HepG2 (cell line): ENCODE measurements at regions not wholly inside any gene's neighbourhood (a gene's known extent, or its start where the extent isn't known, plus 50 kb on each side); places are given as distances from the start of the nearest gene placed in this dataset.

Experiments
- ATAC-seq: fragments of 200-7000 bp; cut with Tn5 transposase; 3 replicates; pipeline ENCODE4 v1.9.1; 2020; ENCODE audit warnings: mild to moderate bottlenecking, moderate library complexity
- BruUV-seq: library from RNA; stranded (reverse); fragments of 400-500 nt; replicated peaks from 2 replicates; lab custom pipeline; 2021; lab: Mats Ljungman, UMichigan
- CTCF ChIA-PET: fragments of 300-600 bp; formaldehyde crosslinking; extraction: SDS; loops from one replicate; lab custom pipeline; 2021; ENCODE audit warnings: low total read pairs, inconsistent platforms, low intra/inter-chr PET ratio; lab: Yijun Ruan, JAX
- POLR2A ChIA-PET: fragments of 350-600 bp; sonication (Branson Sonifier 250); formaldehyde crosslinking; loops from one replicate; lab custom pipeline; 2020; ENCODE audit warnings: antibody characterized with exemption, inconsistent platforms; lab: Yijun Ruan, JAX
- DNase-seq: peaks from one replicate; pipeline ENCODE4 v3.0.0-alpha.2; 2015; ENCODE audit warnings: low spot score
- FAIRE-seq: peaks from 3 replicates; lab custom pipeline; 2011; peaks lifted over from hg19 to GRCh38; lab: Jason Lieb, UNC
- H2AFZ ChIP-seq: one replicate; pipeline ENCODE4 v1.6.1; 2011; ENCODE audit warnings: low read length, inconsistent platforms
- H3K27ac ChIP-seq: fragments of 300-600 bp; 3 replicates; pipeline ENCODE4 v1.8.0; 2011; ENCODE audit warnings: mixed run types, mild to moderate bottlenecking, mixed read lengths, low read length, inconsistent platforms; ENCODE audit not compliant: insufficient read depth; ENCODE audit errors: extremely low read length
- H3K27me3 ChIP-seq, 2 experiments: fragments of 200-600 bp in 1 of 2; 2 replicates in 1 of 2; 3 replicates in 1 of 2; pipeline versions ENCODE4 v1.6.0 to v1.8.0; 2011; ENCODE audit warnings: low read length in 2 of 2, mild to moderate bottlenecking in 2 of 2, moderate library complexity in 2 of 2, inconsistent platforms in 1 of 2; ENCODE audit not compliant: insufficient read depth in 2 of 2, control insufficient read depth in 1 of 2
- H3K36me3 ChIP-seq, 2 experiments: fragments of 200-600 bp in 1 of 2; replicated peaks in 1 of 2; 2 replicates in 1 of 2; 3 replicates in 1 of 2; pipeline versions ENCODE4 v1.5.1 to v1.8.0; 2011; ENCODE audit warnings: low read length in 2 of 2, inconsistent platforms in 1 of 2; ENCODE audit not compliant: insufficient read depth in 2 of 2, control insufficient read depth in 1 of 2
- H3K4me1 ChIP-seq: 2 replicates; pipeline ENCODE4 v1.5.1; 2012; ENCODE audit warnings: low read length, inconsistent platforms; ENCODE audit not compliant: insufficient read depth
- H3K4me2 ChIP-seq: 2 replicates; pipeline ENCODE4 v1.6.0; 2011; ENCODE audit warnings: low read depth, low read length, inconsistent platforms
- H3K4me3 ChIP-seq, 3 experiments: fragments of 200-600 bp in 1 of 3; sonication (generic), shearing (Covaris generic) in 1 of 3; replicated peaks in 1 of 3; 2 replicates each; pipeline ENCODE4 v1.5.1; 2011 to 2016; ENCODE audit warnings: low read length in 3 of 3, inconsistent platforms in 2 of 3, low read depth in 2 of 3, mild to moderate bottlenecking in 2 of 3, control low read depth in 1 of 3, mixed read lengths in 1 of 3; ENCODE audit not compliant: insufficient read depth in 1 of 3
- H3K79me2 ChIP-seq: one replicate; pipeline ENCODE4 v1.6.1; 2011; ENCODE audit warnings: low read length, inconsistent platforms; ENCODE audit not compliant: insufficient read depth
- H3K9ac ChIP-seq: 2 replicates; pipeline ENCODE4 v1.6.0; 2011; ENCODE audit warnings: mild to moderate bottlenecking, low read depth, low read length, inconsistent platforms; ENCODE audit not compliant: insufficient read depth
- H3K9me3 ChIP-seq: 2 replicates; pipeline ENCODE4 v1.5.1; 2012; ENCODE audit warnings: mild to moderate bottlenecking, low read length
- H4K20me1 ChIP-seq: 2 replicates; pipeline ENCODE4 v1.6.0; 2011; ENCODE audit warnings: inconsistent platforms, mild to moderate bottlenecking, low read length, moderate library complexity; ENCODE audit not compliant: insufficient read depth
- CREB1 ChIP-seq, 2 experiments: fragments of 450-650 bp in 1 of 2; IDR thresholded peaks; 2 replicates each; pipeline ENCODE4 v1.6.1; 2016 to 2017; ENCODE audit warnings: control low read depth in 1 of 2, mild to moderate bottlenecking in 1 of 2, missing compliant biosample characterization in 1 of 2, missing genetic modification characterization in 1 of 2
- MEF2D ChIP-seq: sonication (generic); formaldehyde crosslinking; IDR thresholded peaks from 2 replicates; pipeline ENCODE4 v1.5.1; 2020; ENCODE audit warnings: mild to moderate bottlenecking, missing genetic modification reagents
- RFX1 ChIP-seq: fragments of 450-650 bp; IDR thresholded peaks from 2 replicates; pipeline ENCODE4 v1.6.1; 2017
- SMARCC2 ChIP-seq: fragments of 450-650 bp; IDR thresholded peaks from 2 replicates; pipeline ENCODE4 v1.6.1; 2017; ENCODE audit warnings: antibody characterized with exemption, mild to moderate bottlenecking
- SP4 ChIP-seq: sonication (generic); formaldehyde crosslinking; IDR thresholded peaks from 2 replicates; pipeline ENCODE4 v1.8.1; 2023; ENCODE audit warnings: mild to moderate bottlenecking, missing genetic modification reagents
- ZBTB7A ChIP-seq: sonication (generic); formaldehyde crosslinking; IDR thresholded peaks from 2 replicates; pipeline ENCODE4 v1.8.0; 2022; ENCODE audit warnings: mild to moderate bottlenecking, missing genetic modification reagents
- ZNF232 ChIP-seq: sonication (generic); formaldehyde crosslinking; IDR thresholded peaks from 2 replicates; pipeline ENCODE4 v1.4.0; 2020; ENCODE audit warnings: missing genetic modification reagents, borderline replicate concordance
- ZNF597 ChIP-seq: sonication (generic); formaldehyde crosslinking; IDR thresholded peaks from 2 replicates; pipeline ENCODE4 v1.5.0; 2020; ENCODE audit warnings: missing genetic modification reagents
- ZNF878 ChIP-seq: sonication (generic); formaldehyde crosslinking; IDR thresholded peaks from 2 replicates; pipeline ENCODE4 v1.8.1; 2023; ENCODE audit warnings: mild to moderate bottlenecking, missing genetic modification reagents, moderate library complexity
- ZSCAN25 ChIP-seq: sonication (generic); formaldehyde crosslinking; IDR thresholded peaks from 2 replicates; pipeline ENCODE4 v1.8.0; 2022; ENCODE audit warnings: mild to moderate bottlenecking, missing genetic modification reagents
- ZSCAN5A ChIP-seq: sonication (generic); formaldehyde crosslinking; IDR thresholded peaks from 2 replicates; pipeline ENCODE4 v1.8.0; 2022; ENCODE audit warnings: mild to moderate bottlenecking, missing genetic modification reagents, borderline replicate concordance
- WGBS: methylation state at CpG from one replicate; pipeline ENCODE4 v1.1.6; 2017; ENCODE audit warnings: low lambda C conversion rate; 5-methylcytosine and 5-hydroxymethylcytosine counted together
- in situ Hi-C: cut with HindIII; loops from 2 replicates; pipeline ENCODE4 v1.10.0; 2017; ENCODE audit warnings: low pct_unique_long_range_greater_than_20kb; ENCODE audit not compliant: extremely low pct_ligation_motif_present
- intact Hi-C: fragments of 100-400 bp; cut with micrococcal nuclease; formaldehyde crosslinking; loops from one replicate; pipeline ENCODE4 v1.10.0; 2022; ENCODE audit not compliant: unreplicated experiment

- Histone ChIP-seq H2AFZ (no peak overlapping the region), H3K4me2 (no peak overlapping the region), H3K9me3 (no peaks in the 10 kb centered on the region), H3K36me3 (no peaks in the 10 kb centered on the region), H3K4me3 (no peak overlapping the region), H3K79me2 (no peaks in the 10 kb centered on the region), H3K9ac (no peak overlapping the region), H3K4me1 (no peaks in the 10 kb centered on the region), H3K27me3 (no peaks in the 10 kb centered on the region)
- CTCF ChIA-PET = no interaction called here
- BruUV-seq = no TSS peak
- intact Hi-C loops = no loop called here
- in situ Hi-C loops = no loop called here
- no peak for FAIRE-seq
- WGBS = 0% methylated on average over 3 of the region's 3 CpGs
- DNase-seq = no peak
- no peak for ATAC-seq
- POLR2A ChIA-PET = no interaction called here
- no peak for TF ChIP-seq ZNF878 (CRISPR knock-in tag)
- TF ChIP-seq CREB1 (IDR thresholded peaks at IDR 0.05) = peak; percentile 55
- TF ChIP-seq CREB1 (CRISPR knock-in tag; IDR thresholded peaks at IDR 0.05) = no peak
- TF ChIP-seq, all 625 proteins: peak for 1
- no peaks in the 10 kb centered on the region for H4K20me1 ChIP-seq
- H3K27ac ChIP-seq = no peak overlapping the region
Measured at GRCh38 chr7:3119963-3120362, 76.3 kb upstream of the CARD11 start.

GRCh38 chr7:3120513-3120912 lies 76.8 kb upstream of the CARD11 start:
- ChIA-PET CTCF (no interaction called here), POLR2A (no interaction called here)
- intact Hi-C loops = no loop called here
- no peak for DNase-seq
- Histone ChIP-seq H3K27ac (no peak overlapping the region), H3K4me1 (no peaks in the 10 kb centered on the region), H3K9ac (no peak overlapping the region), H3K27me3 (no peaks in the 10 kb centered on the region), H3K9me3 (no peaks in the 10 kb centered on the region), H3K4me3 (no peak overlapping the region), H3K4me2 (no peak overlapping the region), H2AFZ (no peak overlapping the region), H4K20me1 (no peaks in the 10 kb centered on the region), H3K79me2 (no peaks in the 10 kb centered on the region), H3K36me3 (no peaks in the 10 kb centered on the region)
- 26% methylated on average over 3 of the region's 3 CpGs for WGBS
- TF ChIP-seq SP4 (CRISPR knock-in tag) (no peak), RFX1 (no peak), MEF2D (CRISPR knock-in tag) (no peak), ZSCAN5A (no peak), ZBTB7A (CRISPR knock-in tag) (no peak), ZNF597 (CRISPR knock-in tag) (no peak), SMARCC2 (no peak), ZSCAN25 (no peak), ZNF232 (CRISPR knock-in tag) (no peak)
- ATAC-seq = no peak
- BruUV-seq = no TSS peak
- FAIRE-seq = no peak
- in situ Hi-C loops = no loop called here
